ENCODE measurements at regions not wholly inside any gene's neighbourhood (a gene's known extent, or its start where the extent isn't known, plus 50 kb on each side); places are given as distances from the start of the nearest gene placed in this dataset.

DNA sequence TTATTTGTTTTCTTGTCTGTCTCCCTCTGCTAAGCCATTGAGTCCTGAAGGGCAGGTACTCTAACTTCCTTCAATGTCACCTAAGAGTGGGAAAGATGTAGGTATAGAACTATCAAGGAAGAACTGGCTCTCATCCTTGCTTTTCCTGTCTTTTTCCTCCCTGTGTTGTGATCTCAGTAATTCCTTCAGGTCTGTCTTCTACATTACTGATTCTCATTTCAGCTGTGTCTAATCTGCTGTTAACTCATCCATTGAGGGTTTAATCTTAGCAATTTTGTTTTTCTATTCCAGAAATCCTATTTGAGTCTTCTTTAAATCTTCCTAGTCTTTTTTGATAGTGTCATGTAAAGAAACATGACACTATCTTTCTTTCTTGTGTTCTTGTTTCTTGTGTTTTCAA is 124.5 kb upstream of the PLXNC1 start:
- H3K27ac ChIP-seq = no peak overlapping the region
- no peak for TF ChIP-seq Cebpa-rat (IDR thresholded peaks at IDR 0.05)
- peaks cover 29% of the 10 kb centered on the region for H3K9me3 ChIP-seq

DNA sequence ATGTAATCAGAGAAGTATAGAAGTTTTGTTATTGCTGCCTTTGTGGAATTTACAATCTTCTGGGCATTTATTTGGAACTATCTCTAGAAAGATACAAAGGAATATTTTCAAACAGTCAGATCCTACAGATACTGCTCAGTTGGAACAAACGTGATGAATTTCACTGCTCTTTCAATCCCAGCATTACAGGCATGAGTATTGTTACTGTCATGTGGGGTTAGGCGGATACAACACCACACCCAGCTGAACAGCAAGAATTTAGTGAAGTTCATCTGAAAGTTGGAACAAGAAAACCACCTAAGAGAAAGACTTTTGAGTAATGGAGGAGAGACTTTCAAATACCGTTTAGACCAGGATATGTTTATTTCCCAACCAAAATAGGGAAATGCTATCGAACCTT is 123.3 kb upstream of the PLXNC1 start:
- no peaks in the 10 kb centered on the region for H3K27me3 ChIP-seq
- no peak for TF ChIP-seq Cebpa-rat (IDR thresholded peaks at IDR 0.05)
- H3K27ac ChIP-seq = no peak overlapping the region
- no peaks in the 10 kb centered on the region for H4K20me1 ChIP-seq
- no peak overlapping the region for H3K4me3 ChIP-seq
- no peak overlapping the region for H3K9ac ChIP-seq
- no peaks in the 10 kb centered on the region for H3K36me3 ChIP-seq
- H3K4me2 ChIP-seq = no peak overlapping the region
- peaks cover 19% of the 10 kb centered on the region for H3K9me3 ChIP-seq
- H3K4me1 ChIP-seq = no peaks in the 10 kb centered on the region

More for the DNA sequence above, 124.5 kb upstream of the PLXNC1 start:
- no peak overlapping the region for H3K4me2 ChIP-seq
- H3K4me3 ChIP-seq = no peak overlapping the region
- H3K27me3 ChIP-seq = no peaks in the 10 kb centered on the region
- no peaks in the 10 kb centered on the region for H3K36me3 ChIP-seq
- no peak overlapping the region for H3K9ac ChIP-seq
- H3K4me1 ChIP-seq = no peaks in the 10 kb centered on the region
- no peaks in the 10 kb centered on the region for H4K20me1 ChIP-seq

GRCh38 chr12:94025756-94026155 is 122.6 kb upstream of the PLXNC1 start:
- Histone ChIP-seq H3K9ac (no peak overlapping the region), H4K20me1 (no peaks in the 10 kb centered on the region), H3K36me3 (no peaks in the 10 kb centered on the region), H3K4me2 (no peak overlapping the region), H3K27ac (no peak overlapping the region), H3K4me3 (no peak overlapping the region), H3K27me3 (no peaks in the 10 kb centered on the region), H3K9me3 (peaks cover 19% of the 10 kb centered on the region), H3K4me1 (no peaks in the 10 kb centered on the region)
- TF ChIP-seq Cebpa-rat (IDR thresholded peaks at IDR 0.05) = no peak

GRCh38 chr12:94026596-94026995 is 121.8 kb upstream of the PLXNC1 start:
- H4K20me1 ChIP-seq = no peaks in the 10 kb centered on the region

DNA sequence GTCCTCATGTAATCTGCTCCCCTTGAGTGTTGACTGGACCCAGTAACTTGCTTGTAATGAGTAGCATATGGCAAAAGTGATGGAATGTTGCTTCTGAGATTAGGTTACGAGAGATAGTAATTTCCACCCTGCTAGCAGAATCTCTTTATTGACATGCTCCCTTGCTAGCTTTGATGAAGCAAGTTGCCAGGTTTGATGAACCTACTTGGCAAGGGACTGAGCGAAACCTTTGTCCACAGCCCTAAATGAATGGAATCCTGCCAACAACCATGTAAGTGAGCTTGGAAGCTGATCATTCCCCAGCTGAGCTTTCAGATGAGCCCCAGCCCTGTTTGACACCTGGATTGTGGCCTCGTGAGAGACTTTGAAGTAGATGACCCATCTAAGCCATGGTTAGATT is 120.8 kb upstream of the PLXNC1 start:
- Histone ChIP-seq H3K9ac (no peak overlapping the region), H3K4me3 (no peak overlapping the region), H3K4me1 (no peaks in the 10 kb centered on the region), H3K9me3 (peaks cover 22% of the 10 kb centered on the region), H3K27ac (no peak overlapping the region), H3K27me3 (no peaks in the 10 kb centered on the region), H3K4me2 (no peak overlapping the region), H3K36me3 (no peaks in the 10 kb centered on the region), H4K20me1 (no peaks in the 10 kb centered on the region)
- no peak for TF ChIP-seq Cebpa-rat (IDR thresholded peaks at IDR 0.05)

More at GRCh38 chr12:94026596-94026995, 121.8 kb upstream of the PLXNC1 start:
- Histone ChIP-seq H3K4me3 (no peak overlapping the region), H3K9ac (no peak overlapping the region), H3K9me3 (peaks cover 19% of the 10 kb centered on the region), H3K36me3 (no peaks in the 10 kb centered on the region), H3K4me2 (no peak overlapping the region), H3K4me1 (no peaks in the 10 kb centered on the region), H3K27ac (no peak overlapping the region), H3K27me3 (no peaks in the 10 kb centered on the region)
- no peak for TF ChIP-seq Cebpa-rat (IDR thresholded peaks at IDR 0.05)

GRCh38 chr12:94031763-94032162 is 116.6 kb upstream of the PLXNC1 start:
- Histone ChIP-seq H3K27me3 (no peaks in the 10 kb centered on the region), H3K4me2 (no peak overlapping the region), H3K4me3 (no peak overlapping the region), H3K36me3 (no peaks in the 10 kb centered on the region), H3K27ac (no peak overlapping the region), H3K9ac (no peak overlapping the region), H3K9me3 (peaks cover 26% of the 10 kb centered on the region), H4K20me1 (no peaks in the 10 kb centered on the region), H3K4me1 (no peaks in the 10 kb centered on the region)
- TF ChIP-seq Cebpa-rat (IDR thresholded peaks at IDR 0.05) = no peak

- Histone ChIP-seq H3K4me1 (no peaks in the 10 kb centered on the region), H3K27ac (no peak overlapping the region), H3K4me2 (no peak overlapping the region), H3K4me3 (no peak overlapping the region), H3K27me3 (no peaks in the 10 kb centered on the region), H3K9ac (no peak overlapping the region), H3K9me3 (peaks cover 26% of the 10 kb centered on the region), H3K36me3 (no peaks in the 10 kb centered on the region), H4K20me1 (no peaks in the 10 kb centered on the region)
- no peak for TF ChIP-seq Cebpa-rat (IDR thresholded peaks at IDR 0.05)
These were observed 116.0 kb upstream of the PLXNC1 start for GRCh38 chr12:94032368-94032767.

- Histone ChIP-seq H3K27ac (no peak overlapping the region), H3K4me1 (no peaks in the 10 kb centered on the region), H3K4me2 (no peak overlapping the region), H3K9ac (no peak overlapping the region), H3K27me3 (no peaks in the 10 kb centered on the region), H4K20me1 (no peaks in the 10 kb centered on the region), H3K4me3 (no peak overlapping the region), H3K9me3 (peaks cover 26% of the 10 kb centered on the region), H3K36me3 (no peaks in the 10 kb centered on the region)
- TF ChIP-seq Cebpa-rat (IDR thresholded peaks at IDR 0.05) = no peak
These were observed 115.3 kb upstream of the PLXNC1 start for GRCh38 chr12:94033101-94033500.

DNA sequence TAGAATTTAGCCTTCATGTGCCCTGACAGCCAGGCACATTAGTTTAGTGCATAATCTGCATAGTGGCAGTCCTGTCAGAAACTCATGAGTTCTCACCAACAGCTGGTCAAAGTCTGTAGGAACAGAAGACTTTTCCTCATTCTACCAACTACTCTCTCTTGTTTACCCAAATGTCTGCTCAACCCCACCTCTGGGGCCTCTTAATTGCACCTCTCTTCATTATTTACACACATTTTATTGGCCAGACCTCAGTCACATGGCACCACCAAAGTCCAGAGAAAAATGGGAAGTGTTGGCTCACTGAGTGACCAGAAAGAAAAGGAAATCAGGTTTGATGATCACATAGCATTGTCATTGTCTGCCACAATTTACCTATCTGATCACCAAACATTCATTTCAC is 114.6 kb upstream of the PLXNC1 start:
- H3K27ac ChIP-seq = no peak overlapping the region
- no peak for TF ChIP-seq Cebpa-rat (IDR thresholded peaks at IDR 0.05)

DNA sequence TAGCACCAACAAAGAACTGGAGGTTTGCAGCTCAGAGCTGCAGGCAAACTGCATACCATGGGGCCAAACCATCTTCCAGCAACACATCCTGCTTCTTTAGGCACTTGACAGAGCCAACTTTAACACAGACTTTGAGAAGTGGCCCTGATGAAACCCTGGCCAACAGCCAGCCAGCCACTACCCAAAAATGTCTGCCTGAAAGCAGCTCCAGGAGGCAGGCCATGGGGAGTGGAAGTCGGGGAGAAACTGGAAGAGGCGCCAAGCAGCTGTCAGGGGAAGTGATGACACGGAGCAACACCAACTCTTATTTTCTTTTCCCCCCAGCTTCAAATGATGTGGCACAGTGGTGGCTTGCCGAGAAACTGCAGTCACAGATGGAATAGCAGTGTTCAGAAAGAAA is 110.9 kb upstream of the PLXNC1 start:
- Histone ChIP-seq H3K4me1 (no peaks in the 10 kb centered on the region), H3K27ac (no peak overlapping the region), H3K9me3 (peaks cover 31% of the 10 kb centered on the region), H4K20me1 (no peaks in the 10 kb centered on the region), H3K27me3 (no peaks in the 10 kb centered on the region), H3K4me3 (no peak overlapping the region), H3K4me2 (no peak overlapping the region), H3K36me3 (no peaks in the 10 kb centered on the region), H3K9ac (no peak overlapping the region)
- no peak for TF ChIP-seq Cebpa-rat (IDR thresholded peaks at IDR 0.05)

More for the DNA sequence above, 114.6 kb upstream of the PLXNC1 start:
- H3K9me3 ChIP-seq = peaks cover 26% of the 10 kb centered on the region
- no peaks in the 10 kb centered on the region for H3K36me3 ChIP-seq
- no peaks in the 10 kb centered on the region for H3K4me1 ChIP-seq
- no peak overlapping the region for H3K9ac ChIP-seq
- no peak overlapping the region for H3K4me3 ChIP-seq
- H3K27me3 ChIP-seq = no peaks in the 10 kb centered on the region
- H4K20me1 ChIP-seq = no peaks in the 10 kb centered on the region
- H3K4me2 ChIP-seq = no peak overlapping the region

- H3K9me3 ChIP-seq = peaks cover 29% of the 10 kb centered on the region
- no peak for TF ChIP-seq Cebpa-rat (IDR thresholded peaks at IDR 0.05)
- H4K20me1 ChIP-seq = no peaks in the 10 kb centered on the region
- no peaks in the 10 kb centered on the region for H3K4me1 ChIP-seq
- no peak overlapping the region for H3K4me2 ChIP-seq
- no peaks in the 10 kb centered on the region for H3K27me3 ChIP-seq
- H3K36me3 ChIP-seq = no peaks in the 10 kb centered on the region
- H3K4me3 ChIP-seq = no peak overlapping the region
- no peak overlapping the region for H3K9ac ChIP-seq
- no peak overlapping the region for H3K27ac ChIP-seq
These were observed 109.8 kb upstream of the PLXNC1 start for GRCh38 chr12:94038605-94039004.

Data from BLaER1 (cell line).